Neural progenitor cell (in vitro differentiated cells): ENCODE measurements at regions not wholly inside any gene's neighbourhood (a gene's known extent, or its start where the extent isn't known, plus 50 kb on each side); places are given as distances from the start of the nearest gene placed in this dataset.

Source experiments
- EZH2phosphoT487 ChIP-seq: fragments of 200-600 bp; sonication (generic); IDR thresholded peaks from 2 replicates; pipeline ENCODE4 v1.6.1; 2017; ENCODE audit warnings: antibody characterized with exemption
- TF ChIP-seq, protein P1 (sequence below): fragments of 200-600 bp; sonication (generic); IDR thresholded peaks from 2 replicates; pipeline ENCODE4 v1.5.1; 2017; ENCODE audit warnings: antibody characterized with exemption, mild to moderate bottlenecking

DNA sequence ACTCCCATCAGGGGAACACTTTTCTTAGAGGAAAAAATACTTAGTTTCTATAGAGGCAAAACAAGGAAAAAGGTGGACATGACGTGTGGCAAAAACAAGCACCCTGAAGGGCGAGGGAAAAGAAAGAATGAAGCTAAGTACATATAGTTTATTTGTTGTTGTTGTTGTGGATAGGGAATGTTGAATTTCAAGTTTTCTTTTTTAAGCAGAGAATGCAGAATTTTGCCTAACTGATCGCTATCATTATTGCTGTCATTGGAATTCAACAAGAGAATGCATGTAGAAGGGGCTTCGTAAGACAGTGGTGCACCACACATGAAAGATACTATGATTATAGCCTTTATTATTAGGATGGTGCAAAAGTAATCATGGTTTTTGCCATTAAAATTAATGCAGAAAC lies 144.0 kb downstream of the LMO4 start:
- no peak for TF ChIP-seq EZH2phosphoT487
- TF ChIP-seq, protein P1, sequence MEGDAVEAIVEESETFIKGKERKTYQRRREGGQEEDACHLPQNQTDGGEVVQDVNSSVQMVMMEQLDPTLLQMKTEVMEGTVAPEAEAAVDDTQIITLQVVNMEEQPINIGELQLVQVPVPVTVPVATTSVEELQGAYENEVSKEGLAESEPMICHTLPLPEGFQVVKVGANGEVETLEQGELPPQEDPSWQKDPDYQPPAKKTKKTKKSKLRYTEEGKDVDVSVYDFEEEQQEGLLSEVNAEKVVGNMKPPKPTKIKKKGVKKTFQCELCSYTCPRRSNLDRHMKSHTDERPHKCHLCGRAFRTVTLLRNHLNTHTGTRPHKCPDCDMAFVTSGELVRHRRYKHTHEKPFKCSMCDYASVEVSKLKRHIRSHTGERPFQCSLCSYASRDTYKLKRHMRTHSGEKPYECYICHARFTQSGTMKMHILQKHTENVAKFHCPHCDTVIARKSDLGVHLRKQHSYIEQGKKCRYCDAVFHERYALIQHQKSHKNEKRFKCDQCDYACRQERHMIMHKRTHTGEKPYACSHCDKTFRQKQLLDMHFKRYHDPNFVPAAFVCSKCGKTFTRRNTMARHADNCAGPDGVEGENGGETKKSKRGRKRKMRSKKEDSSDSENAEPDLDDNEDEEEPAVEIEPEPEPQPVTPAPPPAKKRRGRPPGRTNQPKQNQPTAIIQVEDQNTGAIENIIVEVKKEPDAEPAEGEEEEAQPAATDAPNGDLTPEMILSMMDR: no peak
